ENCODE measurements at regions not wholly inside any gene's neighbourhood (a gene's known extent, or its start where the extent isn't known, plus 50 kb on each side); places are given as distances from the start of the nearest gene placed in this dataset.

DNA sequence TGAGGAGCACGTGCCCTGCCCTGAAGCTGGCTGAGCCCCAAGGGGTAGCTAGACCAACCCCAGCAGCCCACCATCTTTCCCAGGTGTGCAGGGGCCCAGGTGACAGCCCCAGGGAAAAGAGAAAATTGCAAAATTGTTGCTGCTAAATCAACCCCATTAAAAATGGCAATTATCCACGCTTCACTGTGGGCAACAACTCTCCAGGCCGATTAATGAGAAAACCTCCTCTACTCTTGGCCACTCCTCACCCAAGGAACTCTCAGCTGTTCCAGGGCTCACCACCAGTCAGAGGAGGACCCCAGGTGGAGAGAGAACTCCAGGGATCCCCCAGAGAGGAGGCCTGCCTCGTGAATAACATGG lies 516.1 kb upstream of the MGMT start:
- TF ChIP-seq, protein P1, sequence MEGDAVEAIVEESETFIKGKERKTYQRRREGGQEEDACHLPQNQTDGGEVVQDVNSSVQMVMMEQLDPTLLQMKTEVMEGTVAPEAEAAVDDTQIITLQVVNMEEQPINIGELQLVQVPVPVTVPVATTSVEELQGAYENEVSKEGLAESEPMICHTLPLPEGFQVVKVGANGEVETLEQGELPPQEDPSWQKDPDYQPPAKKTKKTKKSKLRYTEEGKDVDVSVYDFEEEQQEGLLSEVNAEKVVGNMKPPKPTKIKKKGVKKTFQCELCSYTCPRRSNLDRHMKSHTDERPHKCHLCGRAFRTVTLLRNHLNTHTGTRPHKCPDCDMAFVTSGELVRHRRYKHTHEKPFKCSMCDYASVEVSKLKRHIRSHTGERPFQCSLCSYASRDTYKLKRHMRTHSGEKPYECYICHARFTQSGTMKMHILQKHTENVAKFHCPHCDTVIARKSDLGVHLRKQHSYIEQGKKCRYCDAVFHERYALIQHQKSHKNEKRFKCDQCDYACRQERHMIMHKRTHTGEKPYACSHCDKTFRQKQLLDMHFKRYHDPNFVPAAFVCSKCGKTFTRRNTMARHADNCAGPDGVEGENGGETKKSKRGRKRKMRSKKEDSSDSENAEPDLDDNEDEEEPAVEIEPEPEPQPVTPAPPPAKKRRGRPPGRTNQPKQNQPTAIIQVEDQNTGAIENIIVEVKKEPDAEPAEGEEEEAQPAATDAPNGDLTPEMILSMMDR (IDR thresholded peaks at IDR 0.05; ENCODE audit: low read length), result no peak
- TF ChIP-seq EZH2 (IDR thresholded peaks at IDR 0.05; ENCODE audit: borderline replicate concordance, low read length), result no peak
